Osteocyte (in vitro differentiated cells): ENCODE measurements at regions not wholly inside any gene's neighbourhood (a gene's known extent, or its start where the extent isn't known, plus 50 kb on each side); places are given as distances from the start of the nearest gene placed in this dataset.

Experiments
- DNase-seq: peaks from one replicate; pipeline ENCODE4 v3.0.0; 2021; ENCODE audit warnings: mixed read lengths; ENCODE audit not compliant: unreplicated experiment; ENCODE audit errors: extremely low spot score
- H3K27ac Mint-ChIP-seq: one replicate; pipeline ENCODE4 v1.8.0; 2021; ENCODE audit warnings: mild to moderate bottlenecking, mixed read lengths; ENCODE audit not compliant: unreplicated experiment
- H3K27me3 Mint-ChIP-seq: one replicate; pipeline ENCODE4 v1.8.0; 2021; ENCODE audit warnings: mixed read lengths; ENCODE audit not compliant: unreplicated experiment
- H3K36me3 Mint-ChIP-seq: one replicate; pipeline ENCODE4 v1.8.0; 2021; ENCODE audit warnings: mixed read lengths; ENCODE audit not compliant: unreplicated experiment
- H3K4me1 Mint-ChIP-seq: one replicate; pipeline ENCODE4 v1.8.0; 2021; ENCODE audit warnings: mixed read lengths; ENCODE audit not compliant: unreplicated experiment
- H3K4me3 Mint-ChIP-seq: one replicate; pipeline ENCODE4 v1.8.0; 2021; ENCODE audit warnings: mild to moderate bottlenecking, moderate library complexity, mixed read lengths; ENCODE audit not compliant: unreplicated experiment
- H3K9me3 Mint-ChIP-seq: one replicate; pipeline ENCODE4 v1.8.0; 2021; ENCODE audit warnings: mixed read lengths; ENCODE audit not compliant: unreplicated experiment
- TF ChIP-seq, protein P1 (sequence below): fragments of 200-600 bp; sonication (generic); IDR thresholded peaks from 2 replicates; pipeline ENCODE4 v1.5.0; 2021; ENCODE audit warnings: antibody characterized with exemption, mild to moderate bottlenecking, moderate library complexity

DNA sequence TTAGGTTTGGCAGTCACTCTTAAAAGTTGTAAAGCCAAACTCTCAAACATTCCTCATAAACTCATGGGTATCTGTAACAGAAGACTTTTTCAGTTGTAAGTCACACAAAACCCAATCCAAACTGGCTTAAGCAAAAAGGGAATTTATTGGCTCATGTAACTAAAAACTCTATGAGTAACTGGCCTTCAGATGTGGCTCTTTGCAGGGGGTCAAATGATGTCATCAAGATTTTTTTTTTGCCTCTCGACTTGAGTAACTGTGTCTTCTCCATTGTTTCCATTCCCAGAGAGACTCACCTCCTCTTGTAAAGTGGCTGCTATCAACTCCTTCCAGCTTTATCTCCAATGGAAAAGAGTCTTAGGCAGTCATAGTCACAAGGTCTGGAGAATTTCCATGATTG is 645.0 kb downstream of the DHX35 start:
- H3K9me3 Mint-ChIP-seq = no peaks in the 10 kb centered on the region
- H3K4me3 Mint-ChIP-seq = no peak overlapping the region
- H3K27me3 Mint-ChIP-seq = peaks cover 33% of the 10 kb centered on the region
- H3K36me3 Mint-ChIP-seq = no peaks in the 10 kb centered on the region
- DNase-seq = no peak
- TF ChIP-seq, protein P1, sequence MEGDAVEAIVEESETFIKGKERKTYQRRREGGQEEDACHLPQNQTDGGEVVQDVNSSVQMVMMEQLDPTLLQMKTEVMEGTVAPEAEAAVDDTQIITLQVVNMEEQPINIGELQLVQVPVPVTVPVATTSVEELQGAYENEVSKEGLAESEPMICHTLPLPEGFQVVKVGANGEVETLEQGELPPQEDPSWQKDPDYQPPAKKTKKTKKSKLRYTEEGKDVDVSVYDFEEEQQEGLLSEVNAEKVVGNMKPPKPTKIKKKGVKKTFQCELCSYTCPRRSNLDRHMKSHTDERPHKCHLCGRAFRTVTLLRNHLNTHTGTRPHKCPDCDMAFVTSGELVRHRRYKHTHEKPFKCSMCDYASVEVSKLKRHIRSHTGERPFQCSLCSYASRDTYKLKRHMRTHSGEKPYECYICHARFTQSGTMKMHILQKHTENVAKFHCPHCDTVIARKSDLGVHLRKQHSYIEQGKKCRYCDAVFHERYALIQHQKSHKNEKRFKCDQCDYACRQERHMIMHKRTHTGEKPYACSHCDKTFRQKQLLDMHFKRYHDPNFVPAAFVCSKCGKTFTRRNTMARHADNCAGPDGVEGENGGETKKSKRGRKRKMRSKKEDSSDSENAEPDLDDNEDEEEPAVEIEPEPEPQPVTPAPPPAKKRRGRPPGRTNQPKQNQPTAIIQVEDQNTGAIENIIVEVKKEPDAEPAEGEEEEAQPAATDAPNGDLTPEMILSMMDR = no peak
- H3K4me1 Mint-ChIP-seq = peaks cover 7% of the 10 kb centered on the region
- no peak overlapping the region for H3K27ac Mint-ChIP-seq

DNA sequence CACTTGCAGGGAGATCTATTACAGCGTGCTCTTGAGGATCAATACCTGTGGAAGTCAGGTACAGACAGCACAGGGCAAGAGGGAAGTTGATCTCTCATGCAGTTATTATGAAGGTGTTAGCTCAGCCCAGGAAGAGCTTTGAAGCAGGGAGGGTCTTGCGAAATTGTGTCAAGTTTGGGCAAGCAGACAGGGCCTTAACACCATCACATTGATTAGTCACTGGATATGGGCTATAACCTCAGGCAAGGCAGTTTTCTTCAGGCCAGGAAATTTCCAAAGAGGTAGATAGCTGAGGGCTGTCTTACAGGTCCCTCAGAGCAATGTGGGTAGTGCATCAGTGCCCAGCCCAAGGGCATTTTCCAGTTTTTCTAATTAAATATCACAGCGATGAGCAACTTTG is 643.8 kb downstream of the DHX35 start:
- TF ChIP-seq, protein P1 = no peak

DNA sequence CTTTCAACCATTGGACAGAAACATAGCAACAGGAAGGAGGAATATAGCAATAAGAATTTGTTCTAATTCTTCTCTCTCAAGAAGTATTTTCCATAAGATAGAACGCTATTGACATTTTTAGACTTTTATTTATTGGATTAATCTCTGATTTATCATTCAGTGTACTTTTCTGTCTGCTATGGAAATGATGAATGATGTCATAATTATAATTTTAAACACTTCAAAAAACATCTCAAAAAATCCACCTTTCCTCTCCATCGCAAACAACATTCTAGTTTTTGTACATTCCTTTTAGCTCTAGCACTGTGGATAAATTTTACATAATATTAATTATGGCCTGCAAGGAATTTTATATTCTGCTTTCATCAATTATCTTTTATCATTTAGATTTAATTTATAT is 643.2 kb downstream of the DHX35 start:
- H3K4me3 Mint-ChIP-seq = no peak overlapping the region
- no peak for DNase-seq
- H3K9me3 Mint-ChIP-seq = no peaks in the 10 kb centered on the region
- TF ChIP-seq, protein P1 = no peak
- H3K4me1 Mint-ChIP-seq = peaks cover 7% of the 10 kb centered on the region
- H3K27ac Mint-ChIP-seq = no peak overlapping the region
- peaks cover 37% of the 10 kb centered on the region for H3K27me3 Mint-ChIP-seq
- H3K36me3 Mint-ChIP-seq = no peaks in the 10 kb centered on the region

More for the DNA sequence above, 643.8 kb downstream of the DHX35 start:
- H3K36me3 Mint-ChIP-seq = no peaks in the 10 kb centered on the region
- peaks cover 35% of the 10 kb centered on the region for H3K27me3 Mint-ChIP-seq
- H3K4me1 Mint-ChIP-seq = peaks cover 7% of the 10 kb centered on the region
- H3K4me3 Mint-ChIP-seq = no peak overlapping the region
- H3K9me3 Mint-ChIP-seq = no peaks in the 10 kb centered on the region
- no peak for DNase-seq
- no peak overlapping the region for H3K27ac Mint-ChIP-seq

DNA sequence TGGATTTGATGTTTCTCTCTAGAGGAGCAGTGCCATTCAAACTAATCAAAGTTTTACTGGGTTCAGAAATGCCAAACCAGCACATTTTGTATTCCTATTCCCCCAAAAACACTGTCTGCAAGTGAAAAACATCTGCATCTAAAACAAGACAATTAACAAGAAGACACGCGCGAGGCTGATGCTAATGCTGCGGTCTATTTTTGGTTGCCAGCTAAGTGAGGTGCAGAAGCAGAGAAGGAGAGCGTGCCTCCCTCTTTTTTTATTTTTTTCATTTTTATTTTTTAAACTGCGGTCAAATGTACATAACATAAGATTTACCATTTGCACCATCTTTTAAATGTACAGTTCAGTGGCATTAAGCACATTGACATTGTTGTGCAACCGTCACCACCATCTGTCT is 641.1 kb downstream of the DHX35 start:
- Mint-ChIP-seq H3K27ac (no peak overlapping the region), H3K4me3 (no peak overlapping the region), H3K27me3 (peaks cover 58% of the 10 kb centered on the region), H3K36me3 (no peaks in the 10 kb centered on the region), H3K9me3 (no peaks in the 10 kb centered on the region), H3K4me1 (peaks cover 7% of the 10 kb centered on the region)
- DNase-seq = no peak
- TF ChIP-seq, protein P1 = no peak

DNA sequence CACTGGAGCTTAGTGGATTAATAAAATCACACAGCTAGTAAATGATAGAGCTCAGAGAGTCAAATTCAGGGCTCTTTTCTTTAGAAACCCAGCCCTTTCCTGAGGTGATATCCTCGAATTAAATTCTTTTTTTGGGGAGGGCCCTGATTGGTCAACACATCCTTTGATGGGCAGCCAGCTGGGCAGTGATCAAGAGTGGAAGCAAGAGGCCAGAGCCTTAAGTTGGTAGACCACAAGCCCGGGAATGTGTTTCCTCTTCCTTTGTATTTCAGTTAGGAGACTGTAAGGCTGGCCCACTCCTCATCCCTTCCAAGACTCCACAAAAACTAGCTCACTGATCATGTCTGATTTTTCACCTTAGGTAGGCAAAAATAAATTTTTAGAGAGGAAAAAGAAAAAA is 640.5 kb downstream of the DHX35 start:
- no peak overlapping the region for H3K27ac Mint-ChIP-seq
- TF ChIP-seq, protein P1 = no peak
- no peaks in the 10 kb centered on the region for H3K36me3 Mint-ChIP-seq
- peaks cover 62% of the 10 kb centered on the region for H3K27me3 Mint-ChIP-seq
- H3K4me1 Mint-ChIP-seq = peaks cover 7% of the 10 kb centered on the region
- no peak overlapping the region for H3K4me3 Mint-ChIP-seq
- H3K9me3 Mint-ChIP-seq = no peaks in the 10 kb centered on the region
- DNase-seq = no peak
